ENCODE measurements at regions not wholly inside any gene's neighbourhood (a gene's known extent, or its start where the extent isn't known, plus 50 kb on each side); places are given as distances from the start of the nearest gene placed in this dataset.

- no peak overlapping the region for H3K4me2 ChIP-seq (ENCODE audit: control insufficient read depth, insufficient read depth)
- no peaks in the 10 kb centered on the region for H3K36me3 ChIP-seq (ENCODE audit: control insufficient read depth in 2 of 2, insufficient read depth in 2 of 2, low read length in 1 of 2)
- SMC1A ChIA-PET (ENCODE audit: uncharacterized antibody, unreplicated experiment) = no interaction called here
- in situ Hi-C loops (cut with MboI) (no loop called here), intact Hi-C loops (cut with micrococcal nuclease; ENCODE audit: unreplicated experiment) (no loop called here)
- H3K4me3 ChIP-seq = no peak overlapping the region
- TF ChIP-seq NFIC (IDR thresholded peaks at IDR 0.05; ENCODE audit: low read depth, low read length) = no peak
- no peak for TF ChIP-seq TCF7 (IDR thresholded peaks at IDR 0.05; ENCODE audit: borderline replicate concordance)
- no peak for TF ChIP-seq MYB (IDR thresholded peaks at IDR 0.05; ENCODE audit: borderline replicate concordance, low read depth, low read length)
- TF ChIP-seq EED (IDR thresholded peaks at IDR 0.05; ENCODE audit: low read depth) = no peak
- TF ChIP-seq JUNB (IDR thresholded peaks at IDR 0.05) = no peak
- H3K27me3 ChIP-seq (replicated peaks in 1 of 2; ENCODE audit: control insufficient read depth in 2 of 2, insufficient read depth in 2 of 2, low read length in 1 of 2) = no peaks in the 10 kb centered on the region
- DNase-seq (ENCODE audit: low read depth, low spot score) = no peak
- CTCF ChIA-PET = no interaction called here
- no peak overlapping the region for H3K9ac ChIP-seq (ENCODE audit: control insufficient read depth, insufficient read depth, low read length)
- no peaks in the 10 kb centered on the region for H3K4me1 ChIP-seq (ENCODE audit: control insufficient read depth, insufficient read depth, low read length)
- no peaks in the 10 kb centered on the region for H3K79me2 ChIP-seq (ENCODE audit: control insufficient read depth, insufficient read depth, low read length)
- RAD21 ChIA-PET (ENCODE audit: unreplicated experiment) = no interaction called here
- no peaks in the 10 kb centered on the region; the same call in 2 of the 3 replicates for H3K9me3 ChIP-seq (replicated peaks; ENCODE audit: control insufficient read depth, insufficient read depth, low read length)
- no TSS peak for BruUV-seq (replicated peaks)
- H4K20me1 ChIP-seq (ENCODE audit: control insufficient read depth, insufficient read depth) = no peaks in the 10 kb centered on the region
- no peak overlapping the region for H2AFZ ChIP-seq (ENCODE audit: control insufficient read depth, low read depth, low read length)
- H3K27ac ChIP-seq (ENCODE audit: control insufficient read depth, insufficient read depth) = no peak overlapping the region
- WGBS (ENCODE audit: insufficient coverage, insufficient replicate concordance, low lambda C conversion rate, missing lambda C conversion rate) = 19% methylated on average over 2 of the region's 2 CpGs
- ATAC-seq = no peak
- POLR2A ChIA-PET = interaction anchor here (1.0 kb wide), 1 partner anchor 19 kb away, joined by 3 read pairs; no protein-coding TSS in a partner anchor
- FAIRE-seq = no peak
Measured at GRCh38 chr12:90338365-90338764, 616.6 kb downstream of the CCER1 start.

GRCh38 chr12:90337018-90337417 is 618.0 kb downstream of the CCER1 start:
- DNase-seq (ENCODE audit: low read depth, low spot score) = no peak
- Histone ChIP-seq H3K9me3 (replicated peaks; ENCODE audit: control insufficient read depth, insufficient read depth, low read length) (no peaks in the 10 kb centered on the region; the same call in 2 of the 3 replicates), H3K4me2 (ENCODE audit: control insufficient read depth, insufficient read depth) (no peak overlapping the region), H3K27ac (ENCODE audit: control insufficient read depth, insufficient read depth) (no peak overlapping the region), H2AFZ (ENCODE audit: control insufficient read depth, low read depth, low read length) (no peak overlapping the region), H3K4me1 (ENCODE audit: control insufficient read depth, insufficient read depth, low read length) (no peaks in the 10 kb centered on the region), H3K79me2 (ENCODE audit: control insufficient read depth, insufficient read depth, low read length) (no peaks in the 10 kb centered on the region), H3K9ac (ENCODE audit: control insufficient read depth, insufficient read depth, low read length) (no peak overlapping the region), H4K20me1 (ENCODE audit: control insufficient read depth, insufficient read depth) (no peaks in the 10 kb centered on the region), H3K27me3 (replicated peaks in 1 of 2; ENCODE audit: control insufficient read depth in 2 of 2, insufficient read depth in 2 of 2, low read length in 1 of 2) (no peaks in the 10 kb centered on the region), H3K36me3 (ENCODE audit: control insufficient read depth in 2 of 2, insufficient read depth in 2 of 2, low read length in 1 of 2) (no peaks in the 10 kb centered on the region), H3K4me3 (no peak overlapping the region)
- ChIA-PET POLR2A (interaction anchor here (1.0 kb wide), 1 partner anchor 20 kb away, joined by 3 read pairs; no protein-coding TSS in a partner anchor), SMC1A (ENCODE audit: uncharacterized antibody, unreplicated experiment) (interaction anchor here (0.9 kb wide), 1 partner anchor 26 kb away, joined by 3 read pairs; no protein-coding TSS in a partner anchor), CTCF (no interaction called here), RAD21 (ENCODE audit: unreplicated experiment) (no interaction called here)
- ATAC-seq = no peak
- in situ Hi-C loops (cut with MboI) = no loop called here
- intact Hi-C loops (cut with micrococcal nuclease; ENCODE audit: unreplicated experiment) = no loop called here
- FAIRE-seq = no peak
- TF ChIP-seq KAT2A (conservative IDR thresholded peaks at IDR 0.05; ENCODE audit: control insufficient read depth, low read depth, low read length) (no peak), FOS (IDR thresholded peaks at IDR 0.05; ENCODE audit: borderline replicate concordance, extremely low read depth, insufficient read length) (no peak), GABPA (IDR thresholded peaks at IDR 0.05; ENCODE audit: low read depth) (no peak), SMAD5 (IDR thresholded peaks at IDR 0.05; ENCODE audit: low read depth) (no peak), ZNF217 (IDR thresholded peaks at IDR 0.05) (no peak), BRCA1 (IDR thresholded peaks at IDR 0.05; ENCODE audit: low read depth, low read length) (no peak), EGR1 (IDR thresholded peaks at IDR 0.05; ENCODE audit: borderline replicate concordance in 1 of 2, low read depth in 2 of 2, low read length in 2 of 2) (no peak)
- BruUV-seq (replicated peaks) = no TSS peak

Data from GM12878 (cell line).